ENCODE measurements at regions not wholly inside any gene's neighbourhood (a gene's known extent, or its start where the extent isn't known, plus 50 kb on each side); places are given as distances from the start of the nearest gene placed in this dataset.

GRCh38 chr11:113581713-113582112, 106.5 kb upstream of the DRD2 start:
- no peak for DNase-seq (ENCODE audit: low read depth)

- DNase-seq (ENCODE audit: low read depth) = no peak
Measured at GRCh38 chr11:113579292-113579940, 104.2 kb upstream of the DRD2 start.

GRCh38 chr11:113578715-113579250, 103.6 kb upstream of the DRD2 start:
- DNase-seq (ENCODE audit: low read depth) = no peak

- no peak for DNase-seq (ENCODE audit: low read depth)
Measured at GRCh38 chr11:113578033-113578380, 102.8 kb upstream of the DRD2 start.

GRCh38 chr11:113577356-113578032, 102.3 kb upstream of the DRD2 start:
- DNase-seq (ENCODE audit: low read depth) = no peak

GRCh38 chr11:113574586-113574985, 99.4 kb upstream of the DRD2 start:
- no peak for DNase-seq (ENCODE audit: low read depth)

GRCh38 chr11:113574171-113574570, 99.0 kb upstream of the DRD2 start:
- DNase-seq (ENCODE audit: low read depth) = no peak

- DNase-seq (ENCODE audit: low read depth) = no peak
Measured at GRCh38 chr11:113572136-113572735, 97.0 kb upstream of the DRD2 start.

GRCh38 chr11:113571531-113571930, 96.3 kb upstream of the DRD2 start:
- DNase-seq (ENCODE audit: low read depth) = no peak

GRCh38 chr11:113570906-113571305, 95.7 kb upstream of the DRD2 start:
- no peak for DNase-seq (ENCODE audit: low read depth)

GRCh38 chr11:113569391-113569790, 94.2 kb upstream of the DRD2 start:
- no peak for DNase-seq (ENCODE audit: low read depth)

GRCh38 chr11:113568566-113568965, 93.4 kb upstream of the DRD2 start:
- DNase-seq (ENCODE audit: low read depth) = no peak

- no peak for DNase-seq (ENCODE audit: low read depth)
Measured at GRCh38 chr11:113567867-113568544, 92.8 kb upstream of the DRD2 start.

GRCh38 chr11:113567097-113567496, 91.9 kb upstream of the DRD2 start:
- DNase-seq (ENCODE audit: low read depth) = no peak

GRCh38 chr11:113564527-113565130, 89.4 kb upstream of the DRD2 start:
- DNase-seq (ENCODE audit: low read depth) = no peak

- no peak for DNase-seq (ENCODE audit: low read depth)
Measured at GRCh38 chr11:113563766-113564526, 88.7 kb upstream of the DRD2 start.

- DNase-seq (ENCODE audit: low read depth) = no peak
Measured at GRCh38 chr11:113562981-113563461, 87.8 kb upstream of the DRD2 start.

GRCh38 chr11:113562576-113562975, 87.4 kb upstream of the DRD2 start:
- no peak for DNase-seq (ENCODE audit: low read depth)

- no peak for DNase-seq (ENCODE audit: low read depth)
Measured at GRCh38 chr11:113557926-113558325, 82.7 kb upstream of the DRD2 start.

GRCh38 chr11:113556036-113556435, 80.8 kb upstream of the DRD2 start:
- DNase-seq (ENCODE audit: low read depth) = no peak

- no peak for DNase-seq (ENCODE audit: low read depth)
Measured at GRCh38 chr11:113555071-113555619, 79.9 kb upstream of the DRD2 start.

All from HS-5 (cell line).